ENCODE measurements at regions not wholly inside any gene's neighbourhood (a gene's known extent, or its start where the extent isn't known, plus 50 kb on each side); places are given as distances from the start of the nearest gene placed in this dataset.
A peak's percentile ranks its signal among the peaks of the same experiment; 100 is the strongest.
"Not testable (repeated sequence)": the region's sequence is repeated elsewhere in the genome, so short reads cannot be mapped to it uniquely, and the experiment has no call there.

DNA sequence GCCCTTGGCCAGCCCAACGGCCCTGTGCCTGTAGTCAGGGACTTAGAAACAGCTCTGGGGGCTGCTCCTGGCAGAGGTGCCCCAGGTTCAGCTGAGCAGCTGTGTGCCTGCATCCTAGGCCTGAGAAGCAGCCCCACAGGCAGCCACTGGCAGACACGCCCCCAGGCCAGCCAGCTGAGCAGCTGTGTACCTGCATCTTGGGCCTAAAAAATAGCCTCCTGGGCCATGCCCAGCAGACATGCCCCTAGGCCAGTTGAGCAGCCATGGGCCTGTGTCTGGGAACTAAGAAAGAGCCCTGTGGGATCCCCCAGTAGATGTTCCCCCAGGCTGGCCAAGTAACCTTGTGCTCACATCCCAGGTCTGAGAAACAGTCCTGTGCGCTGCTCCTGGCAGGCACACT lies 64.0 kb downstream of the TBR1 start:
- DNase-seq (ENCODE audit: low spot score) = no peak

- no peak for DNase-seq (ENCODE audit: low spot score)
Measured at GRCh38 chr2:161481619-161482018, 65.5 kb downstream of the TBR1 start.

DNA sequence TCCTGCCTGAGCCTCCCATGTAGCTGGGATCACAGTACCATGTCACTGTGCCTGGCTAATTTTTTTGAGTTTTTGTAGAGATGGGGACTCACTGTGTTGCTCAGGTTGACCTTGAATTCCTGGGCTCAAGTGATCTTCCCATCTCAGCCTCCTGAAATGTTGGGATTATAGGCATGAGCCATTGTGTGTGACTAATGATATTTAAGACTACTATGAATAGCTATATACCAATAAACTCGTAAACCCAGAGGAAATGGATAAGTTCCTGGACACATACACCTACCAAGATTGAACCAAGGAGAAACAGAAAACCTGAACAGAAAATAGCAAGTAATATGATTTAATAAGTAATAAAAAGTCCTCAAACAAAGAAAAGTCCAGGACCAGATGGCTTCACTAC lies 68.0 kb downstream of the TBR1 start:
- no peak for DNase-seq (ENCODE audit: low spot score)

DNA sequence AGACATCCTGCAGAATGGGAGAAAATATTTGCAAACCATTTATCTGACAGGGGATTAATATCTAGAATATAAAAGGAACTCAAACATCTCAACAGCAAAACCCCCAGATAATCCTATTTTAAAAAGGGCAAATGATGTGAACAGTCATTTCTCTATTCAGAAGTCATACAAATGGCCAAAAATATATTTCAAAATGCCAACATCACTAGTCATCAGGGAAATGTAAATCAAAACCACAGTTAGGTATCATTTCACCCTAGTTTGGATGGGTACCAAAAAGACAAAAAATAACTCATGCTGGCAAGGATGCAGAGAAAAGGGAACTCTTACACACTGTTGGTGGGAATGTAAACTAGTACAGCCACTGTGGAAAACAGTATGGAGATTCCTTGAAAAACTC lies 70.0 kb downstream of the TBR1 start:
- no peak for DNase-seq (ENCODE audit: low spot score)

DNA sequence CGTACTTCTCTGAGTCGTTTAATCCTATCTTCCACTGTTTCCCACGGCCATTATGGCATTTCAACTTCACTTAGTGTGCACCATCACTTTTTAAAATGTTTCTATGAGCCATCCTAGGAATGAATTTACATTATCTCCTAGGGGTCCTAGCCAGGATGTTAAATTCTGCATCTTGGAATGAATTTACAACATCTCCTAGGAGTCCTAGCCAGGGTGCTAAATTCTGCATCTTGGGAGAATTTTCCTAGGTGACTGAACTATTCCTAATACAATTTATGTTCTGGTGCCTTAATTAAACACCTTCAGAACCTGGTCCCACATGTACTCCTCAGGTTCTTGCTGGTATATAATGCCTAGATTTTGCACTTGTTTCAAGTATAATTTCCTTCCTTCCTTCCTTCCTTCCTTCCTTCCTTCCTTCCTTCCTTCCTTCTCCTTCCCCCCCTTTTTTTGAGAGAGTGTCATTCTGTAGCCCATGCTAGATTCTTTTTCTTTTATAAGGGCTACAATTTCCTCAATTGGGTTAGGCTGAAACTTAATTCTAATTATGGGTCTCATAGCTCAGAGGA lies 72.1 kb downstream of the TBR1 start:
- no peak for DNase-seq (ENCODE audit: low spot score)

DNA sequence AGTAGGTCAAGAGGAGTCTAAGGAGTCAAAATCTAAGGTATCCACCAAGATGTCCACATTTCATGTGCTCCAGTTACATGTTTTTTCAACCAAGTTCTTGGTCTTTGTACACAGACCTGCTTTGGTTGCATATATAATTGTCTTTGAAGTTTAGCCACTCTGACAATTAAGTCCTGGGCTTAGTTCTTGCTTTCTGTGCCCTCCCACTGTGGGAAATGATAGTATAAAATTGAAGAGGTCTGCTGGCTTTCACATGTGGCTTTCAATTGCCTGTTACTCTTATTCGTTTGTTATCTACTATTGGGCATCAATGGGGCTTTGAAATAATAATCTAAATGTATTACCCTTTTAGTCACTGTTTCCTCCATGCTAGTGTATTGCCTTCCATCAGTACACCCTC lies 72.8 kb downstream of the TBR1 start:
- DNase-seq (ENCODE audit: low spot score) = no peak

DNA sequence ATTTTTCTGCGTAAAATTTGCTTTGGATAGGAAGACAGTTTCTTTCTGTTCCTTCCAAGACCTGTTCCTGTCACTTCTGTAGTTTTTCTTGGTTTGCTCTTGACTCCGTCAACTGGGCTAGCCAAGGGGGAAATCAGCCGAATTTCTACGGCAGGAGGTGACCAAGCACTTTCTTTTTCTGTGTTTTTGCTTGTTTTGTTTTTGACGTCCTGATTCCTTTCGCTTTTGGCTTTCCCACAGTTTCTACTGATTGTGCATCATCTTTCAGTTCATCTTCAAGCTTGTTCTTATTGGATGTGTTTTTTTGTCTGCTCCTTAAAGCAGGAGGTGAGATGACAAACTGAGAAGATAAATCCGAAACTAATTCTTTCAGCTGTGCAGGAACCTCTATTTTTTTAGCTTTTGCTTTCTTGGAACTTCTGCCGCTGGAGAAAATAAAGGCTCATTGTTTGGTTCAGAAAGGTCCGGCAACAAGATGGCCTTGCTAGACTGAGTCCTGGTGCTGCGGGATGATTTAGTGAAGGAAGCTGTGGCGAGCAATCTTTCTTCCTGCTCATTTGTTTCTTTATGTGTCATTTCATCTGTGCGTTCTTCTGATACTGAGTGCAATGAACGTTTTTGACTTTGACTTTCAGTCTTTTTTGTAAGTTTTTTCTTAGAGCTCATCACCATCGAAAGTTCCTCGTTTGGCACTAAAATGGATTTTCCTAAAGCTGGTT lies 85.0 kb downstream of the TBR1 start:
- not testable (repeated sequence) for DNase-seq (ENCODE audit: low spot score)

GRCh38 chr2:161502279-161502678 lies 86.2 kb downstream of the TBR1 start:
- DNase-seq (ENCODE audit: low spot score) = not testable (repeated sequence)

GRCh38 chr2:161504628-161505289 lies 88.7 kb downstream of the TBR1 start:
- DNase-seq (ENCODE audit: low spot score) = not testable (repeated sequence)

GRCh38 chr2:161505466-161505865 lies 89.4 kb downstream of the TBR1 start:
- not testable (repeated sequence) for DNase-seq (ENCODE audit: low spot score)

DNA sequence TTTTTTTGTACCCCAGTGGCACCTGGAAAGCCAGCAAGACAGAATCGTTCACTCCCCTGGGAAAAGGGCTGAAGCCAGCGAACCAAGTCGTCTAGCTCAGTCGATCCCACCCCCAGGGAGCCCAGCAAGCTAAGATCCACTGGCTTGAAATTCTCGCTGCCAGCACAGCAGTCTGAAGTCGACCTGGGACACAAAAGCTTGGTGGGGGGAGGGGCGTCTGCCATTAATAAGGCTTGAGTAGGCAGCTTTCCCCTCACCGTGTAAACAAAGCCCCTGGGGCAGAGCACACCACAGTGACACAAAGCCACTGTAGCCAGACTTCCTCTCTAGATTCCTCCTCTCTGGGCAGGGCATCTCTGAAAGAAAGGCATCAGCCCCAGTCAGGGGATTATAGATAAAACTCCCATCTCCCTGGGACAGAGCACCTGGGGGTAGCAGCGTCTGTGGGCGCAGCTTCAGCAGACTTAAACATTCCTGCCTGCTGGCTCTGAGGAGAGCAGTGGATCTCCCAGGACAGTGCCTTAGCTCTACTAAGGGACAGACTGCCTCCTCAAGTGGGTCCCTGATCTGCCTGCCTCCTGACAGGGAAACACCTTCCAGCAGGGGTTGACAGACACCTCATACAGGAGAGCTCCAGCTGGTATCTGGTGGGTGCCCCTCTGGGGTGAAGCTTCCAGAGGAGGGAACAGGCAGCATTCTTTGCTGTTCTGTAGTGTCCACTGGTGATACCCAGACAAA lies 97.4 kb downstream of the TBR1 start:
- DNase-seq (ENCODE audit: low spot score) = not testable (repeated sequence)

GRCh38 chr2:161522796-161523195 lies 101.4 kb upstream of the SLC4A10 start:
- no peak for DNase-seq (ENCODE audit: low spot score)

DNA sequence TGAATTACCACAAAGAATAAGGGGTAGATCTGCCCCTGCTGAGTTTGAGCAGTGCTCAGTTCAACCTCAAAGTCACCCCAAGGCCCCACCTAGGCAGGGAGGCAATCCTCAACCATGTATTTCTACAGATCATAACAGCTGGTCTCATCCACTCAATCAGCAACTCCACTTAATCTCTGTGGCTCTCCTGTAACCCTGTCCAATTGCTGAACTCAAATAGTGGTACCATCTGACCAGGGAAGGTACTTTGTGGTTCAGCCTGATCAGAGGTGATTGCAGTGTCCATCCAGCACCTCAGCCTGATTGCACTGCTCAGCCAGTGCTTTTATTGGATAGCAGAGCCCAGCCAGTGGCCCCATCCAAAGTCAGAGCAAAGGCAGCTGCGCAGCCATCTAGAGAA lies 91.0 kb upstream of the SLC4A10 start:
- DNase-seq (ENCODE audit: low spot score) = no peak

DNA sequence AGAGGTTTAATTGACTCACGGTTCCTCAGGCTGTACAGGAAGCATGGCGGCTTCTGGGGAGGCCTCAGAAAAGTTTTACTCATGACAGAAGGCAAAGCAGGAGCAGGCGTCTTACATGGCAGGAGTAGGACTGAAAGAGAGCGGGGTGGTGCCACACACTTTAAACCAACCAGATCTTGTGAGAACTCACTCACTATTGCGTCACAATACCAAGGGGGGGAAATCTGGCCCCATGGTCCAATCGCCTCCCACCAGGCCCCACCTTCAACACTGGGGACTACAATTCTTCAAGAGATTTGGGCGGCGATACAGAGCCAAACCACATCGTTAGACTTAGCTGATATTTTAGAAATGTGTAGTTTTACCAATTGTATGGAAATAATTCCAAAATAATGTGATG lies 77.6 kb upstream of the SLC4A10 start:
- DNase-seq (ENCODE audit: low spot score) = no peak

- no peak for DNase-seq (ENCODE audit: low spot score)
Measured at GRCh38 chr2:161547130-161547529, 77.1 kb upstream of the SLC4A10 start.

DNA sequence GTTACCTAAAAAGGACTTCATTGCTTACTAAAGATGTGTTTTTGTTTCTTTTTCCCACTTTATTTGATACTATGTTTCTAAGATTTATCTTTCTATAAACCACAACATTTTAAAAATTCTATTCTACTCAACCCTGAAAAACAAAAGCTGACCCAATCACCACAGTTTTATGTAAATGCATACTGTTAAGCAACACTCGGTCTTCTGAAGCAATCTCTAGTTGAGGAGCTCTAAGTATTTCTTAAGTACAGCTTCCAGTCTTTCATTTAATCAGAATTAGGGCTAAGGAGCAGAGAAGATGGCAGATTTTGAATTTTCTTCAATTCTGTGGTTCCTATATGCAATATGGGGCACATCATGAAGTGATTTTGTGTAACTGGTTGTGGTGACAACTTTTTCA lies 72.2 kb upstream of the SLC4A10 start:
- no peak for DNase-seq (ENCODE audit: low spot score)

GRCh38 chr2:161555826-161556225 lies 68.4 kb upstream of the SLC4A10 start:
- DNase-seq (ENCODE audit: low spot score) = no peak

- DNase-seq (ENCODE audit: low spot score) = no peak
Measured at GRCh38 chr2:161556440-161556839, 67.8 kb upstream of the SLC4A10 start.

GRCh38 chr2:161557538-161557937 lies 66.7 kb upstream of the SLC4A10 start:
- DNase-seq (ENCODE audit: low spot score) = no peak

GRCh38 chr2:161564906-161565305 lies 59.3 kb upstream of the SLC4A10 start:
- no peak for DNase-seq (ENCODE audit: low spot score)

- DNase-seq (ENCODE audit: low spot score) = no peak
Measured at GRCh38 chr2:161569401-161569800, 54.8 kb upstream of the SLC4A10 start.

GRCh38 chr2:161570424-161571050 lies 53.7 kb upstream of the SLC4A10 start:
- peak; percentile 36 for DNase-seq (ENCODE audit: low spot score)
